ENCODE measurements at regions not wholly inside any gene's neighbourhood (a gene's known extent, or its start where the extent isn't known, plus 50 kb on each side); places are given as distances from the start of the nearest gene placed in this dataset.

GRCh38 chr16:55058576-55058975 lies 127.9 kb downstream of the IRX5 start:
- no peak for TF ChIP-seq CTCF (IDR thresholded peaks at IDR 0.05)
- TF ChIP-seq POLR2A (IDR thresholded peaks at IDR 0.05), result no peak
